Loucy (cell line): ENCODE measurements at regions not wholly inside any gene's neighbourhood (a gene's known extent, or its start where the extent isn't known, plus 50 kb on each side); places are given as distances from the start of the nearest gene placed in this dataset.

Experiments used
- EZH2phosphoT487 ChIP-seq: fragments of 200-600 bp; IDR thresholded peaks from 2 replicates; pipeline ENCODE4 v1.6.1; 2018; ENCODE audit warnings: antibody characterized with exemption, mild to moderate bottlenecking, moderate library complexity, borderline replicate concordance
- TF ChIP-seq, protein P1 (sequence below): fragments of 200-600 bp; sonication (generic); conservative IDR thresholded peaks from 2 replicates; pipeline ENCODE4 v1.5.1; 2014; ENCODE audit warnings: mild to moderate bottlenecking, antibody characterized with exemption, low read length

DNA sequence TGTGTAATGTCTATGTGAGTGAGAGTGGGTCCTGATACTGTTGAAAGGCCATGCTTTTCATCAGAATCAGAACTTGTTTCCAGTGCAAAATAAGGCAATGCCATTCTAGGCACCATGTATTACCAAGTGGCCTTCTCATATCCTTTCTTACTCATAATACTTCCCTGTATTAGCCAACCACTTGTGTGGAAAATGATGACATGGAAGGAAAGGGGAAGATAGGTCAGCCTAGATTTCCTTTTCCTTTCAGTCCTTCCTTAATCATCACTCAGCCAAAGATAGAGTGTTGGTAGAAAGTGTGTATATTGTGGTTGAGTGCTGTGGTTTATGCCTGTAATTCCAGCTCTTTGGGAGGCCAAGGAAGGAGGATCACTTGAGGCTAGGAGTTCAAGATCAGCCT is 158.6 kb upstream of the PREP start:
- TF ChIP-seq, protein P1, sequence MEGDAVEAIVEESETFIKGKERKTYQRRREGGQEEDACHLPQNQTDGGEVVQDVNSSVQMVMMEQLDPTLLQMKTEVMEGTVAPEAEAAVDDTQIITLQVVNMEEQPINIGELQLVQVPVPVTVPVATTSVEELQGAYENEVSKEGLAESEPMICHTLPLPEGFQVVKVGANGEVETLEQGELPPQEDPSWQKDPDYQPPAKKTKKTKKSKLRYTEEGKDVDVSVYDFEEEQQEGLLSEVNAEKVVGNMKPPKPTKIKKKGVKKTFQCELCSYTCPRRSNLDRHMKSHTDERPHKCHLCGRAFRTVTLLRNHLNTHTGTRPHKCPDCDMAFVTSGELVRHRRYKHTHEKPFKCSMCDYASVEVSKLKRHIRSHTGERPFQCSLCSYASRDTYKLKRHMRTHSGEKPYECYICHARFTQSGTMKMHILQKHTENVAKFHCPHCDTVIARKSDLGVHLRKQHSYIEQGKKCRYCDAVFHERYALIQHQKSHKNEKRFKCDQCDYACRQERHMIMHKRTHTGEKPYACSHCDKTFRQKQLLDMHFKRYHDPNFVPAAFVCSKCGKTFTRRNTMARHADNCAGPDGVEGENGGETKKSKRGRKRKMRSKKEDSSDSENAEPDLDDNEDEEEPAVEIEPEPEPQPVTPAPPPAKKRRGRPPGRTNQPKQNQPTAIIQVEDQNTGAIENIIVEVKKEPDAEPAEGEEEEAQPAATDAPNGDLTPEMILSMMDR, result no peak
- TF ChIP-seq EZH2phosphoT487, result no peak
